MM.1S (cell line): ENCODE measurements at regions not wholly inside any gene's neighbourhood (a gene's known extent, or its start where the extent isn't known, plus 50 kb on each side); places are given as distances from the start of the nearest gene placed in this dataset.
A peak's percentile ranks its signal among the peaks of the same experiment; 100 is the strongest.

ENCODE experiments used
- DNase-seq: peaks from one replicate; pipeline ENCODE4 v3.0.0-alpha.2; 2015
- H2AFZ ChIP-seq: fragments of 300-600 bp; sonication (generic); 2 replicates; pipeline ENCODE4 v1.6.0; 2016; ENCODE audit warnings: antibody characterized with exemption, low read length
- H3F3A ChIP-seq: fragments of 300-600 bp; sonication (generic); 2 replicates; pipeline ENCODE4 v1.6.1; 2016; ENCODE audit warnings: mild to moderate bottlenecking, antibody characterized with exemption, low read length, moderate library complexity, mixed read lengths; ENCODE audit not compliant: insufficient read depth
- H3K27ac ChIP-seq: fragments of 300-600 bp; sonication (generic); 2 replicates; pipeline ENCODE4 v1.5.1; 2016; ENCODE audit warnings: mild to moderate bottlenecking, low read length
- H3K27me3 ChIP-seq: fragments of 300-600 bp; sonication (generic); replicated peaks from 2 replicates; pipeline ENCODE4 v1.6.0; 2016; ENCODE audit warnings: low read length; ENCODE audit not compliant: insufficient read depth
- H3K36me3 ChIP-seq: fragments of 300-600 bp; sonication (generic); replicated peaks from 2 replicates; pipeline ENCODE4 v1.6.1; 2016; ENCODE audit warnings: mild to moderate bottlenecking, low read length, mixed read lengths; ENCODE audit not compliant: insufficient read depth
- H3K4me1 ChIP-seq: fragments of 300-600 bp; sonication (generic); 2 replicates; pipeline ENCODE4 v1.6.1; 2016; ENCODE audit warnings: low read length, mixed read lengths
- H3K4me2 ChIP-seq: fragments of 300-600 bp; sonication (generic); 2 replicates; pipeline ENCODE4 v1.6.0; 2016; ENCODE audit warnings: low read depth, low read length
- H3K4me3 ChIP-seq: fragments of 300-600 bp; sonication (generic); 2 replicates; pipeline ENCODE4 v1.5.1; 2016; ENCODE audit warnings: low read length, mixed read lengths
- H3K79me2 ChIP-seq: fragments of 300-600 bp; sonication (generic); 2 replicates; pipeline ENCODE4 v1.6.1; 2016; ENCODE audit warnings: mixed run types, low read length, mixed read lengths
- H3K9ac ChIP-seq: fragments of 300-600 bp; sonication (generic); 2 replicates; pipeline ENCODE4 v1.6.1; 2016; ENCODE audit warnings: low read length, mixed read lengths
- H3K9me2 ChIP-seq: fragments of 300-600 bp; sonication (generic); replicated peaks from 2 replicates; pipeline ENCODE4 v1.6.1; 2016; ENCODE audit warnings: mild to moderate bottlenecking, low read length, mixed read lengths; ENCODE audit not compliant: insufficient read depth
- H3K9me3 ChIP-seq: fragments of 300-600 bp; sonication (generic); replicated peaks from 2 replicates; pipeline ENCODE4 v1.6.1; 2016; ENCODE audit warnings: mild to moderate bottlenecking, low read length, mixed read lengths; ENCODE audit not compliant: insufficient read depth
- H4K20me1 ChIP-seq: fragments of 300-600 bp; sonication (generic); 2 replicates; pipeline ENCODE4 v1.6.1; 2016; ENCODE audit warnings: mild to moderate bottlenecking, low read length, moderate library complexity, mixed read lengths; ENCODE audit not compliant: insufficient read depth
- EZH2 ChIP-seq: fragments of 300-600 bp; sonication (generic); optimal IDR thresholded peaks from 2 replicates; pipeline ENCODE3; 2017; ENCODE audit warnings: low read depth, mild to moderate bottlenecking, antibody characterized with exemption, low read length, mixed read lengths
- EZH2phosphoT487 ChIP-seq: fragments of 300-600 bp; sonication (generic); IDR thresholded peaks from 2 replicates; pipeline ENCODE4 v1.6.1; 2018; ENCODE audit warnings: antibody characterized with exemption, low read length
- TF ChIP-seq, protein P1 (sequence below): fragments of 300-600 bp; sonication (generic); IDR thresholded peaks from 2 replicates; pipeline ENCODE4 v1.5.1; 2016; ENCODE audit warnings: antibody characterized with exemption, low read length, mixed read lengths

- H3K9me3 ChIP-seq: no peaks in the 10 kb centered on the region
- TF ChIP-seq, protein P1, sequence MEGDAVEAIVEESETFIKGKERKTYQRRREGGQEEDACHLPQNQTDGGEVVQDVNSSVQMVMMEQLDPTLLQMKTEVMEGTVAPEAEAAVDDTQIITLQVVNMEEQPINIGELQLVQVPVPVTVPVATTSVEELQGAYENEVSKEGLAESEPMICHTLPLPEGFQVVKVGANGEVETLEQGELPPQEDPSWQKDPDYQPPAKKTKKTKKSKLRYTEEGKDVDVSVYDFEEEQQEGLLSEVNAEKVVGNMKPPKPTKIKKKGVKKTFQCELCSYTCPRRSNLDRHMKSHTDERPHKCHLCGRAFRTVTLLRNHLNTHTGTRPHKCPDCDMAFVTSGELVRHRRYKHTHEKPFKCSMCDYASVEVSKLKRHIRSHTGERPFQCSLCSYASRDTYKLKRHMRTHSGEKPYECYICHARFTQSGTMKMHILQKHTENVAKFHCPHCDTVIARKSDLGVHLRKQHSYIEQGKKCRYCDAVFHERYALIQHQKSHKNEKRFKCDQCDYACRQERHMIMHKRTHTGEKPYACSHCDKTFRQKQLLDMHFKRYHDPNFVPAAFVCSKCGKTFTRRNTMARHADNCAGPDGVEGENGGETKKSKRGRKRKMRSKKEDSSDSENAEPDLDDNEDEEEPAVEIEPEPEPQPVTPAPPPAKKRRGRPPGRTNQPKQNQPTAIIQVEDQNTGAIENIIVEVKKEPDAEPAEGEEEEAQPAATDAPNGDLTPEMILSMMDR: no peak
- TF ChIP-seq EZH2phosphoT487 (no peak), EZH2 (no peak)
- no peaks in the 10 kb centered on the region for H3F3A ChIP-seq
- H3K4me3 ChIP-seq: no peak overlapping the region
- no peak overlapping the region for H3K27ac ChIP-seq
- H3K9ac ChIP-seq: no peak overlapping the region
- H3K27me3 ChIP-seq: no peaks in the 10 kb centered on the region
- H2AFZ ChIP-seq: no peak overlapping the region
- H3K36me3 ChIP-seq: no peaks in the 10 kb centered on the region
- H4K20me1 ChIP-seq: no peaks in the 10 kb centered on the region
- DNase-seq: no peak
- peaks cover 16% of the 10 kb centered on the region for H3K4me1 ChIP-seq
- no peaks in the 10 kb centered on the region for H3K79me2 ChIP-seq
- H3K4me2 ChIP-seq: no peak overlapping the region
- H3K9me2 ChIP-seq: no peaks in the 10 kb centered on the region
Measured at GRCh38 chrX:78603908-78604307, 55.2 kb downstream of the RTL3 start.

- Histone ChIP-seq H3K4me1 (no peaks in the 10 kb centered on the region), H3K36me3 (no peaks in the 10 kb centered on the region), H3K79me2 (no peaks in the 10 kb centered on the region), H3K27ac (no peak overlapping the region), H3K9me3 (no peaks in the 10 kb centered on the region), H2AFZ (no peak overlapping the region), H3F3A (no peaks in the 10 kb centered on the region), H3K4me2 (no peak overlapping the region), H3K9me2 (no peaks in the 10 kb centered on the region), H3K27me3 (no peaks in the 10 kb centered on the region), H3K4me3 (no peak overlapping the region), H4K20me1 (no peaks in the 10 kb centered on the region), H3K9ac (no peak overlapping the region)
- DNase-seq: peak; percentile 16
- TF ChIP-seq, protein P1: peak; percentile 37
- TF ChIP-seq EZH2phosphoT487 (no peak), EZH2 (no peak)
Measured at GRCh38 chrX:78595901-78596502, 63.1 kb downstream of the RTL3 start.

DNA sequence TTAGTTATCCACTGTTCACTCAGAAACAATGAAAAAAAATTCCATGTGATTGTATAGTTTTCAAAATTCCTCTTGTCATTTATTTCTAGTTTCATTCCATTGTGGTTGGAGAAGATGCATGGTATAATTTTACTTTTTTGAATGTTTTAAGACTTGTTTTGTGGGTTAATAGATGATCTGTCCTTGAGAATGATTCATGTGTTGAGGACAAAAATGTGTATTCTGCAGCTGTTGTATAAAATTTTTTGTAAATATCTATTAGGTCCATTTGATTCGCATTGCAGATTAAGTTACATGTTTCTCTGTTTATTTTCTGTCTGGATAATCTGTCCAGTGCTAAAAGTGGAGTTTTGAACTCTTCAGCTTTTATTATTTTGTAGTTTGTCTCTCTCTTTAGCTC lies 65.4 kb downstream of the RTL3 start:
- TF ChIP-seq EZH2phosphoT487: no peak
- no peak for TF ChIP-seq EZH2
- TF ChIP-seq, protein P1: no peak
- H3K4me1 ChIP-seq: no peaks in the 10 kb centered on the region
- no peaks in the 10 kb centered on the region for H3K27me3 ChIP-seq
- no peaks in the 10 kb centered on the region for H3K36me3 ChIP-seq
- H3K79me2 ChIP-seq: no peaks in the 10 kb centered on the region
- H4K20me1 ChIP-seq: no peaks in the 10 kb centered on the region
- no peak overlapping the region for H3K27ac ChIP-seq
- H3K9me2 ChIP-seq: no peaks in the 10 kb centered on the region
- DNase-seq: no peak
- no peaks in the 10 kb centered on the region for H3F3A ChIP-seq
- H2AFZ ChIP-seq: no peak overlapping the region
- H3K9ac ChIP-seq: no peak overlapping the region
- H3K4me3 ChIP-seq: no peak overlapping the region
- H3K9me3 ChIP-seq: no peaks in the 10 kb centered on the region
- H3K4me2 ChIP-seq: no peak overlapping the region
